Astrocyte (in vitro differentiated cells and primary cell): ENCODE measurements at regions not wholly inside any gene's neighbourhood (a gene's known extent, or its start where the extent isn't known, plus 50 kb on each side); places are given as distances from the start of the nearest gene placed in this dataset.

Experiments
- DNase-seq: peaks from one replicate; pipeline ENCODE4 v3.0.0-alpha.2; 2010; ENCODE audit warnings: low read depth
- FAIRE-seq: peaks from 2 replicates; lab custom pipeline; 2011; peaks lifted over from hg19 to GRCh38; lab: Jason Lieb, UNC
- H2AFZ ChIP-seq: 2 replicates; pipeline ENCODE4 v1.6.0; 2012; ENCODE audit warnings: low read depth, low read length, inconsistent platforms
- H3K27ac ChIP-seq: 2 replicates; pipeline ENCODE4 v1.5.1; 2011; ENCODE audit warnings: low read depth, low read length, inconsistent platforms
- H3K27me3 ChIP-seq: 2 replicates; pipeline ENCODE4 v1.6.0; 2011; ENCODE audit warnings: low read length, inconsistent platforms; ENCODE audit not compliant: insufficient read depth
- H3K36me3 ChIP-seq: 2 replicates; pipeline ENCODE4 v1.5.1; 2011; ENCODE audit warnings: low read length, inconsistent platforms; ENCODE audit not compliant: insufficient read depth
- H3K4me1 ChIP-seq: 2 replicates; pipeline ENCODE4 v1.5.1; 2011; ENCODE audit warnings: low read length, inconsistent platforms; ENCODE audit not compliant: insufficient read depth
- H3K4me2 ChIP-seq: 2 replicates; pipeline ENCODE4 v1.6.0; 2012; ENCODE audit warnings: low read length, inconsistent platforms
- H3K4me3 ChIP-seq: 2 replicates; pipeline ENCODE4 v1.5.1; 2011; ENCODE audit warnings: low read depth, mild to moderate bottlenecking, low read length, inconsistent platforms; ENCODE audit not compliant: insufficient read depth
- H3K79me2 ChIP-seq: 2 replicates; pipeline ENCODE4 v1.6.0; 2012; ENCODE audit warnings: mild to moderate bottlenecking, low read length, inconsistent platforms; ENCODE audit not compliant: insufficient read depth
- H3K9ac ChIP-seq: 2 replicates; pipeline ENCODE4 v1.6.0; 2012; ENCODE audit warnings: mild to moderate bottlenecking, low read length, inconsistent platforms
- H3K9me3 ChIP-seq: 2 replicates; pipeline ENCODE4 v1.5.1; 2012; ENCODE audit warnings: low read depth, mild to moderate bottlenecking, low read length, inconsistent platforms; ENCODE audit not compliant: insufficient read depth
- H4K20me1 ChIP-seq: 2 replicates; pipeline ENCODE4 v1.6.0; 2012; ENCODE audit warnings: low read length, inconsistent platforms; ENCODE audit not compliant: insufficient read depth
- H3K27ac Mint-ChIP-seq: one replicate; pipeline ENCODE4 v1.8.0; 2021; ENCODE audit warnings: mild to moderate bottlenecking, mixed read lengths; ENCODE audit not compliant: unreplicated experiment
- H3K27me3 Mint-ChIP-seq: one replicate; pipeline ENCODE4 v1.8.0; 2021; ENCODE audit warnings: low read depth, mixed read lengths; ENCODE audit not compliant: unreplicated experiment
- H3K36me3 Mint-ChIP-seq: one replicate; pipeline ENCODE4 v1.8.0; 2021; ENCODE audit warnings: low read depth, mixed read lengths; ENCODE audit not compliant: unreplicated experiment
- H3K4me1 Mint-ChIP-seq: one replicate; pipeline ENCODE4 v1.8.0; 2021; ENCODE audit warnings: low read depth, mixed read lengths; ENCODE audit not compliant: unreplicated experiment
- H3K4me3 Mint-ChIP-seq: one replicate; pipeline ENCODE4 v1.8.0; 2021; ENCODE audit warnings: mild to moderate bottlenecking, moderate library complexity, mixed read lengths; ENCODE audit not compliant: unreplicated experiment
- H3K9me3 Mint-ChIP-seq: one replicate; pipeline ENCODE4 v1.8.0; 2021; ENCODE audit warnings: mild to moderate bottlenecking, mixed read lengths; ENCODE audit not compliant: unreplicated experiment
- CTCF ChIP-seq: IDR thresholded peaks from 2 replicates; pipeline ENCODE4 v1.5.1; 2011; ENCODE audit warnings: low read depth, mild to moderate bottlenecking, inconsistent platforms, low read length, moderate library complexity; ENCODE audit not compliant: insufficient read depth
- EZH2 ChIP-seq: IDR thresholded peaks from 2 replicates; pipeline ENCODE4 v1.6.1; 2012; ENCODE audit warnings: mild to moderate bottlenecking, low read length, inconsistent platforms; ENCODE audit not compliant: insufficient read depth

GRCh38 chr15:77804210-77804609 is 171.5 kb upstream of the LINGO1 start:
- H3K4me1 ChIP-seq, result no peaks in the 10 kb centered on the region
- H3K4me1 Mint-ChIP-seq, result no peaks in the 10 kb centered on the region
- H2AFZ ChIP-seq, result no peak overlapping the region
- H3K4me3 Mint-ChIP-seq, result no peak overlapping the region
- peaks cover 3% of the 10 kb centered on the region for H3K9me3 Mint-ChIP-seq
- H3K36me3 Mint-ChIP-seq, result no peaks in the 10 kb centered on the region
- H3K27me3 ChIP-seq, result peaks cover 6% of the 10 kb centered on the region
- no peak overlapping the region for H3K4me3 ChIP-seq
- no peak for TF ChIP-seq CTCF
- no peak for TF ChIP-seq EZH2
- H3K79me2 ChIP-seq, result no peaks in the 10 kb centered on the region
- peaks cover 69% of the 10 kb centered on the region for H3K27me3 Mint-ChIP-seq
- no peak overlapping the region for H3K4me2 ChIP-seq
- H4K20me1 ChIP-seq, result no peaks in the 10 kb centered on the region
- no peak for FAIRE-seq
- no peak overlapping the region for H3K9ac ChIP-seq
- DNase-seq, result no peak
- no peaks in the 10 kb centered on the region for H3K36me3 ChIP-seq
- H3K27ac Mint-ChIP-seq, result peak overlapping the region; percentile 77
- no peak overlapping the region for H3K27ac ChIP-seq
- H3K9me3 ChIP-seq, result no peaks in the 10 kb centered on the region

GRCh38 chr15:77803487-77803886 is 170.8 kb upstream of the LINGO1 start:
- no peak overlapping the region for H3K9ac ChIP-seq
- no peaks in the 10 kb centered on the region for H3K36me3 ChIP-seq
- Mint-ChIP-seq H3K4me3 (no peak overlapping the region), H3K27me3 (peaks cover 71% of the 10 kb centered on the region), H3K36me3 (no peaks in the 10 kb centered on the region), H3K4me1 (no peaks in the 10 kb centered on the region), H3K27ac (no peak overlapping the region), H3K9me3 (peaks cover 3% of the 10 kb centered on the region)
- DNase-seq (no peak), FAIRE-seq (no peak)
- H4K20me1 ChIP-seq, result no peaks in the 10 kb centered on the region
- H3K9me3 ChIP-seq, result no peaks in the 10 kb centered on the region
- TF ChIP-seq EZH2 (no peak), CTCF (no peak)
- no peaks in the 10 kb centered on the region for H3K4me1 ChIP-seq
- no peak overlapping the region for H3K27ac ChIP-seq
- H2AFZ ChIP-seq, result no peak overlapping the region
- H3K4me2 ChIP-seq, result no peak overlapping the region
- no peaks in the 10 kb centered on the region for H3K79me2 ChIP-seq
- peaks cover 8% of the 10 kb centered on the region for H3K27me3 ChIP-seq
- H3K4me3 ChIP-seq, result no peak overlapping the region

GRCh38 chr15:77800305-77800704 is 167.6 kb upstream of the LINGO1 start:
- H3K9me3 ChIP-seq, result no peaks in the 10 kb centered on the region
- no peaks in the 10 kb centered on the region for H3K4me1 Mint-ChIP-seq
- no peak overlapping the region for H3K4me2 ChIP-seq
- no peaks in the 10 kb centered on the region for H4K20me1 ChIP-seq
- peaks cover 3% of the 10 kb centered on the region for H3K9me3 Mint-ChIP-seq
- DNase-seq (no peak), FAIRE-seq (no peak)
- no peak for TF ChIP-seq CTCF
- TF ChIP-seq EZH2, result no peak
- no peak overlapping the region for H3K4me3 Mint-ChIP-seq
- no peak overlapping the region for H3K27ac ChIP-seq
- H3K36me3 Mint-ChIP-seq, result no peaks in the 10 kb centered on the region
- H3K27me3 ChIP-seq, result peaks cover 14% of the 10 kb centered on the region
- H3K4me1 ChIP-seq, result no peaks in the 10 kb centered on the region
- no peaks in the 10 kb centered on the region for H3K79me2 ChIP-seq
- no peak overlapping the region for H3K9ac ChIP-seq
- H2AFZ ChIP-seq, result no peak overlapping the region
- H3K27ac Mint-ChIP-seq, result no peak overlapping the region
- H3K36me3 ChIP-seq, result no peaks in the 10 kb centered on the region
- peaks cover 66% of the 10 kb centered on the region for H3K27me3 Mint-ChIP-seq
- no peak overlapping the region for H3K4me3 ChIP-seq
